Dermis blood vessel endothelial cell (primary cell): ENCODE measurements at regions not wholly inside any gene's neighbourhood (a gene's known extent, or its start where the extent isn't known, plus 50 kb on each side); places are given as distances from the start of the nearest gene placed in this dataset.

Experiments used
- DNase-seq: peaks from one replicate; pipeline ENCODE4 v3.0.0; 2010

GRCh38 chr7:124692425-124692824, 73.2 kb downstream of the GPR37 start:
- DNase-seq, result no peak

DNA sequence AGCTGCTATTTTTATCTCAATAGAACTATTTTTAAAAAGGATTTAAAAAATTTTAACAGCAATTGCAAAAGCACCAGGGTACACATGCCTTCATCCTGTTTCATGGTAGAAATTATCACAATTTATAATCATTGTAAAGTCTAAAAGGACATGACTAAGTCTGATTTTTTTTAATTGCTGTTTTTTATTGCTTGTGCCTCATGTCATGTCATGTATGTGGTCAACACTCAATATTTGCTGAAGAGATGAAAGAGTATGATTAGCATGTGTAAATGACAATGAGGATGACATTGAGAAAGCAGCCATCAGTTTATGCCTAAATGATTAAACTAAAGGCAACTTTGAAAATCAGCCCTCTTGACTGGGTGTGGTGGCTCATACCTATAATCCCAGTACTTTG, 74.8 kb downstream of the GPR37 start:
- no peak for DNase-seq

DNA sequence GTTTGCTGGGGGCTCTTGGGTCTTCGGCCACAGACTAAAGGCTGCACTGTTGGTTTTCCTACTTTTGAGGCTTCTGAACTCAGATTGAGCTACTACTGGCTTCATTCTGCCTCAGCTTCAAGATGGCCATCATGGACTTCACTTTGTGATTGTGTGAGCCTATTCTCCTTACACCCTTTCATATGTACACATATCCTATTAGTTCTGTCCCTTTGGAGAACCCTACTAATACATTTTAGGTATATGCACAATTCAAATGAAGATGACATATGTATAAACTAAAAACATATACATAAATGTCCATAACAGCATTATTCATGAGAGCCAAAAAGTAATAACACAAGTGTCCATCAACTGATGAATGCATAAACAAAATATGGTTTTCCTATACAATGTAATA, 75.7 kb downstream of the GPR37 start:
- no peak for DNase-seq

- no peak for DNase-seq
Measured at GRCh38 chr7:124689523-124689922, 76.1 kb downstream of the GPR37 start.

- no peak for DNase-seq
Measured at GRCh38 chr7:124688991-124689390, 76.6 kb downstream of the GPR37 start.

DNA sequence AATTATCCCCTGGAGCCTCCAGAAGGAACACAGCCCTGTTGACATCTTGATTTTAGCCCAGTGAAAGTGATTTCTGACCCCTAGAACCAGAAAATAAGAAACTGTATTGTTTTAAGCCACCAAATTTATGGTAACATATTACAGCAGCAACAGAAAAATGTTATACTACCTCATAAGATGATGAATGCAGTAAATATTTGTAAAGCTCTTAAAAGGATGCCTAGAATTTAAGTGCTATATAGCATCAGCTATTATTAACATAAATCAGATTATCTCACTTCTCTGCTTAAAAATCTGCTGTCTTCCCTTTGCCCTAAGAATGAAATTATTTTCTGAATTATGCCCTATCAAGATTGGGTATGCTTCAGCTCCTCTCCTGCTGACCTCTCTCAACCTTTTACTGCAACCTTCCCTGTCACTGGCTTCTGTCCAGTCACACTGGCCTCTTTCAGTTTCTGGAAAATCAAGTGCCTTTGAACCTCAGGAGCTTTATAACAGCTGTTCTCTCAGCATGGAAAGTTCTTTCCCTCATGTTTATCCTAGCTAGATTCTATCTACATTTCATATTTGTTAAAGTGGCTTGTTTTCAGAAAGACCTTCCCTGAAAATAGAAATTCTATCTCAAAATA, 78.9 kb downstream of the GPR37 start:
- no peak for DNase-seq

DNA sequence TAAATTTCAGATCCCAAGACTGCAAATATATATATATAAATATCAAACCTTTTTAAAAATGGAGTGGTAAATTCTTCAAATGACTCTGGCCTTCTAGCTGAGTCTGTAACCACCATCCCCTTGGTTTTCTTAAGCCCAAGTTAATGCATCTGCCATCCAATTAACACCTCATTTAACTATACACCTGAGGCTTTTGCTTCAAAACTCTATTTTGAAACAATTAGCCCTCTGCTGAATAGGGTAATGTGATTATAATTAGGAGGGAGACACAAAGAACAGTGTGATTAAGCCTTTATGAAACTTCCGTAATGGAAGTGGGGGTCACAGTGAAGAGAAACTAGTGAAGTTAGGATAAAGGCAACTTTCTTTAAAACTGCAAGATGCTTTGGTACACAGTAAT, 83.6 kb downstream of the GPR37 start:
- DNase-seq, result no peak

DNA sequence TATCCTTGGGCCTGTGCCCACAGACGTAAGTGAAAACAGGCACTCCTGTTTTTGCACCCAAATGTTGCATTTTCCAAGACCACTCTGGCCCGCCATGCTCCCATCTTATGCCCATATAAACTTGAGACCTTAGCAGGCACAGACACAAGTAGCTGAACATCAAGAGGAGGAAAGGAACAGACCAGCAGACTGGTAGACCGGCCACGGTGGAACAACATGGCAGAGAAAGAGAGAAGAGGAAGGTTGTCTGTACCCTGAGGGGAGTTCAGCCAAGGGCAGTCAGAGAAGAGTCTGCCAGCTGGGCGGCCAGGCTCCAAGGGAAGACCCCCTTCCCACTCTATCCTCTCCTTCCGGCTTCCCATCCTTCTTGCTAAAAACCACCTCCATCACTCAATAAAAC, 85.3 kb downstream of the GPR37 start:
- DNase-seq, result no peak

GRCh38 chr7:124679586-124680225, 85.9 kb downstream of the GPR37 start:
- DNase-seq, result no peak

- no peak for DNase-seq
Measured at GRCh38 chr7:124679146-124679545, 86.4 kb downstream of the GPR37 start.

DNA sequence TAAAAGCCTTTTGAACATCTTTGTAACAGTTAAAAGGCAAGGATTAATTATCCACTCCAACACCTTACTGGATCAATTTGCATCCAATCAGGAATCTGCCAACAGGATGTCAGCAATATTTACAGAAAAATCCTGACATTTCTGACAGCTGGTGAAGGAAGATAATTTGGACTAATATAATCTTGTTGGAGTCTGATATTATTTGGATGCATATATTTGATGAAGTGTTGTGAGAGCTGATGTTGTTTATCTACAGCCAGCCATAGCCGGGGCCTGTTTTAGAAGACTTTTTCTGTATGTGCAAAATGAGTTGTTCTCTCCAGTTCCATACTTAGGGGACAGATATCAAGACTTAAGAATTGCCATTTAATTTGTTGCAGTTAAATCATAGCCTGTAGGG, 91.1 kb downstream of the GPR37 start:
- no peak for DNase-seq

DNA sequence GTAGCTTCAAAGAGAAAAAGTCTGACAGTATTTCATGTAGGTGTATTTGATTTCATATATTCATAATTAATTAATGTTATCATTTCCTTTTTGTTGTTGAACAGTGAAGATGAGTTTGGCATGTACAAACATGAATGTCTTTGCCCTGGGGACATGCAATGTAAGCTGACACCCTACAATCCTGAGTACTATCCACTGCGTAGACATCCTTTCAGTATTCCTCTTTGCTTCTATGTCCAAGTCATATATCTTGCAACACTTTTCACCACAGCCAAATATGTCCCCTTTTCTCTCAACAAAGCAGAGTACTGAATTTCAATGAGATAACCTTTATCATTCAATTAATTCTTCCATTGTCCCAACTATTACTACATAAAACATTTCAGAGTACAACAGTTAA, 93.6 kb downstream of the GPR37 start:
- DNase-seq, result no peak

GRCh38 chr7:124667312-124668153, 98.1 kb downstream of the GPR37 start:
- no peak for DNase-seq

DNA sequence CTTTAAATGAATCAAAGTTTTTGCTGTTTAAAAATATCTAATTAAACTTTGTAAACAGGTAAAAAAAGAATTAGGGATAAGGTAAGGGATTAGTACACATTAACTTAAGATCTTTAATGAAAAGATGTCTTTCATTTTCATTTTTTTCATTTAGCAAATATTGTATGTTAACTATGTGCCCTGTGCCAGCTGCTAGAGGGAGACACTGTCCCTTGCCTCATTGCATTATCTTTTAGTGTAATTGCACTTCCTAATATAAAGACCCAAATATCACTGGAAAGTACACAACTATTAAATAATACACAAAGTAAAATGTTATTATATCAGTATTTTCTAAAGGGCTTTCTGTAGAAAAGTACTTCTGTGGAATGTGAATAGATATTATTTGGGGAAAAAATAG, 102.7 kb downstream of the GPR37 start:
- DNase-seq, result no peak

- no peak for DNase-seq
Measured at GRCh38 chr7:124662372-124662771, 103.2 kb downstream of the GPR37 start.

GRCh38 chr7:124655990-124656389, 109.6 kb downstream of the GPR37 start:
- DNase-seq, result no peak

DNA sequence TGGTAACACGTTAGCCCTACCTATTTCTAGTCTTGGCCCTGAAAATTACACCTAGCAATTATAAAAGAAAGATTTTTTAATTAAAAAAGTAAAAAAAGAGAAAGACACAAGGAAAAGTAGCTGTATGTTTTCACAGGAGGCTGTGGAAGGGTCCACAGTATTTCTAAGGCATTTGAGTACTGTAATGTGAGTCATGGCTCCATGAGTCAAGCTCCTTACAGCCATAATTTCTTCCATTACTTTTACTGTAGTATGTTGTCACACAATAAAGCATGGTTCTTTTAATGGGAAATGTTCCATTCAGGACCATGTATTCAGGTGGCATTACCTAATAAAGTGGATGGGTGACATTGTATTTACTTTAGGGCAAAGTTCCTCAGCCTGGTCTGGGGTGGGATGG, 113.4 kb downstream of the GPR37 start:
- DNase-seq, result no peak

- no peak for DNase-seq
Measured at GRCh38 chr7:124651136-124651535, 114.5 kb downstream of the GPR37 start.

DNA sequence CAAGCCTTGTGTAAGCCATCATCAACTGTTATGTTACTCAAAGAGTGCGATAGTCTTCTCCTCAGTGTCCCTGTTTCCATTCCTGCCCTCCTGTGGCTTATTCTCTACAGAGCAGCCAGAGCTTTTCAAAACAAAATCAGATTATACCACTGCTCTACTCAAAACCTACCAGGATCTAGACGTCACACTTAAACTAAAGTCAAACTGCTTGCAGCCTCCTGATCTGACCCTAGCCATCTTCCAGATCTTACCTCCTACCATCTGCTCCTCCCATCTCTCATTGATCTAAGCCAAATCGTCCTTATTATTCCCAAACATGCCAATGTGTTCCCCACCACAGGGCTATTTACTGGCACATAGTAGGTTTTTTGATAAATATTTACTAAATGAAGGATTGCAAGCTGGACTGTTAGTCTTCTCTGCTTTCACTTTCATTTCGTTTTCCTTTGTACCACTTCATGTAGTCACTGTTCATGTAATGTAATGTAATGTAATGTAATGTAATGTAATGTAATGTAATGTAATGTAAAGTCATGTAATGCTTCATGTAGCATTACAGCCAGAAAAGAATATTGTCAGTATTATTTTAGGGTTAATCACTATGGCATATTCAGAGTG, 116.1 kb downstream of the GPR37 start:
- DNase-seq, result no peak

DNA sequence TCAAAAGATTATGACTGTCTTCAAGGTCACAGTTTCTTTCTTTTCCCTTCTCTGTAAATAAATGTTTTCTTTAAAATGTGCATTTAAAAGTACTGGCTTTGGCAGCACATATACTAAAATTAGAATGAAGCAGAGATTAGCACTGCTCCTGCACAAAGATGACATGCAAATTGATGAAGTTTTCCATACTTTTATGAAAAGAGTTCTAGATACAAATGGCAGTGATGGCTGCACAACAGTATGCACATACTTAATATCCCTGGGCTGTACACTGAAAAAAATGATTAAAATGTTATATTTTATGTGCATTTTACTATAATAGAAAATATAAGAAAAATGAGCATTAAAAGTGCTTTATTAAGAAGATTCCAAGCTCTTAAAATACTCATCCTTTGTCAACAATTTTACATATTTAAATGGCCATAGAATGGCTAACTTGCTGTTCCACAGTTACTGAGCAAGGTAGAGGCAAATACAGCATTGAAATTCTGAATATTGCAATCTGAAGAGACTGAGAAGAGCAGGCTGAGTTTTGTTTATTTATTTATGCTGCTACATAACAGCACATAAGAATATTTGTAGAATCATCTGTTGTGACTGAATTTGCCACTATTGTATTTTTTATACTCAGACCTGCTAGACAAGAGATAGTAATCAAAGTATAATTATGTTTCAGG, 117.8 kb downstream of the GPR37 start:
- no peak for DNase-seq

DNA sequence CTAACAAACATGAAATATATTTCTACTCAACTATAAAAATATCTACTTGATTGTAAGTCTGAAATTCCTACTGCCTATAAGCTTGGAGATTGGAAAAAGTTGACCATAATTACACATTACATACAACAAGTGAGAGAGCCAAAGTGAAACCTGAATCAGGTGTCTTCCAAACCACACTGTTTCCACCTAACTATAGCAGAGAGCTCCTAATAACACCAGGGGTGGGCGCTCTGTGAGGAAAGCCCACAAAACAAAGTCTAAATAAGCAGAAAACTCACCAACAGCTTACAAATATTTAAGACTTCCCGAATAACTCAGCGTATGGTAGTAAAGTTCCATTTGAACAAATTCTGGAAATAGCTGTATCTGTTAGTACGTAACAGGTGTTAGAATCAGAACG, 119.9 kb downstream of the GPR37 start:
- no peak for DNase-seq

DNA sequence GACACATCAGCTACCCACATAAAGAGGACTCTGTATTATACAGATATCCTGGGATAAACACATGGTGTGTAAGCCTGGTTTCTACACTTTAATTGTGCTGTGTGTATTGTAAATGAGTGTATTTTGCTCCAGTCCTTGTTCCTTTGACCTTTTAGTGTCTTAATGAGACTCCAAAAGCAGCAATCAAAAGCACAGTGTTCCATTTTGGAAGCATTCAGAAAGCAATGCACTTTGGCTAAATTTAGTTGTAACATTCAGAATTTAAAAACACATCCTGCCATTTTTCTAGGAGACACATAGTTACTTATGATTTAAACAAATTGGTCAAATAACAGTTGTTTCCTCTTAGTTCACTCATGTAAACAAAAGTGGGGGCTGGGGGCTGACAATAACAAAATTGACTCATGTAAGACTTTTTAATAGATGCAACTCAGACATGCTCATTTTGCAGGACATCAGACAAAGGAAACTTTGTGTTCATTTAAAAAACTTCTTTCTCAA, 122.2 kb downstream of the GPR37 start:
- DNase-seq, result no peak

DNA sequence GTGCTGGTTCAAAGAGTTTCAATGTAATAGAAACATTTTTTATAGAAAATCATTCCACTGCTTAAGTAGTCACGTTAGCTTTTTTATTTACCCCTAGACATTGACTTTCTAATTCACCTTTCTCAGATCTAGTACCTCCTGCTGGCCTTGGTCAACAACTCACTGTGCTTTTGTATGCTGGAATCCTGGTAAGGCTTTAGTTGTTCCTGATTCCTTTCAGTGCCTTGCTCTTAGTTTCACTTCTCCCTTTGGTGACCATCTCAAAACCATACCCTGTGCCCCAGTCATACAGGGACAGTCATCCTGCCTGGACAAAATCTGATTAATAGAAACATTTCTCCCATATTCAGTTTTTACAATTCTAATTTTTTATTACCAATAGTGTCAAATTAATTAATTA, 130.2 kb downstream of the GPR37 start:
- no peak for DNase-seq
